ENCODE measurements at regions not wholly inside any gene's neighbourhood (a gene's known extent, or its start where the extent isn't known, plus 50 kb on each side); places are given as distances from the start of the nearest gene placed in this dataset.
A peak's percentile ranks its signal among the peaks of the same experiment; 100 is the strongest.

- no peak for DNase-seq (ENCODE audit: low spot score)
These were observed 105.6 kb downstream of the SEC61B start for GRCh38 chr9:99327667-99328066.

DNA sequence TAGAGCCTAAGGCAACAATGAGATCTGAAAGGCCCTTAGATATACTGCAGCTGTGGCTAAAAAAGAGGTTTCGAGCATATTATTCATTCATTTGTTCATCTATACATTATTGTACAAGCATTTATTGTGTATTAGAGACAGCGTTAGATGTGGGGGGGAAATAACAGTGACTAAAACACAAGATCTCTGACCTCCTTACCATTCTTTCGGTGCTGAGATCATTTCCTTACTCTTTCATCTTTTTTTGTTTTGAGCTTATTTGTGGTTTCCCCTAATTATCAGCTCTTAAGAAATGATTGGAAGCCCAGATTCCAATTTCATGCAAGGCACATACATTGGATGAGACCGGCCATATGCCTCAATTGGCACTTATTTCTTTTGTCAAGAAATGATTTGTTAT lies 113.2 kb downstream of the SEC61B start:
- DNase-seq (ENCODE audit: low spot score), result no peak

- DNase-seq (ENCODE audit: low spot score), result no peak
These were observed 113.9 kb downstream of the SEC61B start for GRCh38 chr9:99336005-99336404.

DNA sequence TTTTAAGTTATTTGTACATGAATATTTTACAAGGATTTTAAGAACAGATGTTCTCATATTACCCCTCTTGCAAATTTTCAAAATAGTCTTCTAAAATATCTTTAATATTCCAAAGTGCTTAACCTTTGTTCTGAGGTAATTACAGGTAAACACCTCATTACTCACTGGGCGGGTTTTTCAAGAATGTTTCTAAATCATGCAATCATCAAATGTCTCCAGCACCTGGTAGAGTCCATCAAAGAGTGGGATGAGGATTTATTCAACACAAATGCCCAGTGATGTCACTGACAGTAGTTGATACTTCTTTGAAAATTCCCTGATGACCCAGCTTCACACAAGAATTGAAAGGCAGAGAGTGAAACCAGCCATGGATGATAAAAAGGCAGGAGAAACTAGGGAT lies 114.4 kb downstream of the SEC61B start:
- DNase-seq (ENCODE audit: low spot score), result no peak

DNA sequence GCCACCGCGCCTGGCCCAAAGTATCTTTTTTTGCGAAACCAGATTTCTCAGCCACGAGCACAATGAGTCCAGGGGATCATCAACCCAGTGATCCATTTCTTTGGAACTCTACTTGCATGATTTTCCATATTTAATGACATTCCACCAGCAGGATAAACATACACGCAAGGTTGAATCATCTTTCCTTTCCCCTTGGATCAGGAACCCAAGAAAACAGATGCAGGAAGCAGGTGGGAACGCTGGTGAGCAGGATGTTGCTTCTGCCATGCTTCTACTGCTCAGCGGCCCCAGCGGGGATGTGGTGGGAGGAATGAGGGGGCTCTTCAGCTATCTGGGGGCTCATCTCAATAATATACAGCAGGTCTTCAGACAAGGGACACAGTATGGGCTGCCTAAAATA lies 118.2 kb downstream of the SEC61B start:
- DNase-seq (ENCODE audit: low spot score), result no peak

GRCh38 chr9:99341686-99342085 lies 119.6 kb downstream of the SEC61B start:
- DNase-seq (ENCODE audit: low spot score), result no peak

DNA sequence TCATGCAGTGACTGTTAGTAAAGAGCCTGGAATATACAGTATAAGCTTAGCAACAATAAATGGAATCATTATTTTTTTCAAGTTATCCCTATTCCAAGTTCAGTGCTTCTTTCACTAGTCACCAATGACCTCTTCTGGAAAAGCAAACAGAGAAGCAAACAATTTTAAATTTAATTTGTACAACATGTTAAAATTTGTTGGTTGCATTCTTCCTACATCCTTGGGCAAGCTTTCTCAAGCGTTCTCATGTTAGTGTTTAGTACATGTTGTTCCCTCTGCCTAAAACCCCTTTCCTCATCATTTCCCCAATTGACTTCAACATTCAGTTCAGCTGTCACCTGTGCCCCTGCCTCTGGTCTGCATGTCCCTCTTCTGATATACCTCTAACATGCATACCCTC lies 123.4 kb downstream of the SEC61B start:
- DNase-seq (ENCODE audit: low spot score), result no peak

DNA sequence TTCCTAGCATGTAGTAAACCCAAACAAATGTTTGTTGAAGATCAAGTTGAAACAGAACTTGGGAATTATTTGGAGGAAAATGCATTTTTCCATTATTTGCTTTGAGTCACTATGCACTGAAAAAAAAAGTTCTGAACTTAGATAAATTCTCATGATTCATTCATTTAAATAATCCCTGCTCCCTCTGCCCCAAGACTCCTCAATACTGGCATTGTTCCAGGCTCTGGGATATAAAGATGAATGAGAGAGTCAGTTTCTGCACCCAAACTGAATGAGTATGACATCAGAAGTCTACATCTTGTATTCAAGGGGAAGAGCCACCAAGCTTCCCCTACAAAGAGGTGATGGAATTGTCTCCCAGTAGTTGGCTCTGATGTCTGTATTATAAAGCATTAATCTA lies 123.9 kb downstream of the SEC61B start:
- no peak for DNase-seq (ENCODE audit: low spot score)

DNA sequence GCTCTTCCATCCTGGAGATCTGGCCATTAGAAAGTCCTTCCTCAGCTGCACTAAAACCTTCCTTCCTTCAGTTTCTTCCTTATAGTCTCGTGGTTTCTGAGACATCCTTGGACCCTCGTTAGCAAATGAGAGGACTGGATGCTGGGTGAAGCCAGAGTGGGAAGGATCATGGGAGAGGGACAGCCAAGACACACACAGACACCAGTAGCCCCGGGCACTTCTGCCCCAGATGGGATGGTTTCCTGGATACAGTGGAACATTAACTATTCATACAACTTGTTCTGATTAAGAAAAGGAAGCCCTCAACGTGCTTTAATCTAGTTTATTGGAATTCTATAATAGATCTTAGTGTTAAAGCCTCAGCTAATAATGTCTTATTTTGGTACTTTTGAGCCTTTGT lies 125.5 kb downstream of the SEC61B start:
- DNase-seq (ENCODE audit: low spot score), result no peak

GRCh38 chr9:99348289-99348688 lies 126.2 kb downstream of the SEC61B start:
- DNase-seq (ENCODE audit: low spot score), result no peak

DNA sequence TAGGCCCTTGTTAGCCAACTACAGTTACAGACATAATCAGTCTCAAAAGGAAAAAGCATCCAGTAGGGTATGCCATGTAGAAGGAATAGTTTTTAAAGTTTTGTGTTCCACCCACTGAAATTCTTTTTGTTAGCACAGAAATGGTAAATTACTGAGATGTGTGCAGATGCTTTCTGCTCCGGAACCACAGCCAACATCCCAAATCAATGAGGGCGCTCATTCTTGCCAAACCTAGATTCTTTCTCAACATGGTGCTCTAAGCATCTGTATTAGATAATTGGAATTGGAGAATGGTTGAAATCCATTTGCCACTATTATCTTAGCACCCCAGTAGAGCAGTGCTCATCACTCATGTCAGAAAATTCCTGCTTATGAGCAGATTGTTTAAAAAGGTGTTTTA lies 127.8 kb downstream of the SEC61B start:
- no peak for DNase-seq (ENCODE audit: low spot score)

GRCh38 chr9:99350461-99350860 lies 128.4 kb downstream of the SEC61B start:
- DNase-seq (ENCODE audit: low spot score), result no peak

GRCh38 chr9:99351647-99352046 lies 129.6 kb downstream of the SEC61B start:
- DNase-seq (ENCODE audit: low spot score), result no peak

GRCh38 chr9:99352826-99353225 lies 130.7 kb downstream of the SEC61B start:
- DNase-seq (ENCODE audit: low spot score), result no peak

GRCh38 chr9:99353408-99353807 lies 131.3 kb downstream of the SEC61B start:
- no peak for DNase-seq (ENCODE audit: low spot score)

- DNase-seq (ENCODE audit: low spot score), result no peak
These were observed 132.0 kb downstream of the SEC61B start for GRCh38 chr9:99354104-99354503.

DNA sequence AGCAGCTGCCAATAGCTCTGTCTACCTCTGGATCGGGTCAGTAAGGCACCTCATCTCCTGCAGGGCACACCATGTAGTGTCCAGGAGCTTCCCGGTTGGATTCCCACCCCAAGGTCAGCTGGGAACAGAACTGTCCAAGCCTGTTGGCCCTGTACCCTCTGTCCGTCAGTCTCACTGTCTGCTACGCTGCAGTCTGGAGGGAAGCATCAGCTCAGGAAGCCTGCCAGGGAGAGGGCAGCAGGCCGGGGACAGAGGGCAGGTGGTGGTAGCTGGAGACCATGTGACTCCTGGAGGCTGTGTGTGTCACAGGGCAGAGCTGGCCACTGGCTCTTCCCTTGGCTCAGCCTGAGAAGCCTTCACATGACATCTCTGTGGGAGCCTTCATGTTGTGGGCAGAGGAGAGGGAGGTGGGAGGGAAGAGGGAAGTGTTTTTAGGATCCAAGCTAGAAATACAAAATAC lies 134.5 kb downstream of the SEC61B start:
- DNase-seq (ENCODE audit: low spot score), result peak; percentile 51

DNA sequence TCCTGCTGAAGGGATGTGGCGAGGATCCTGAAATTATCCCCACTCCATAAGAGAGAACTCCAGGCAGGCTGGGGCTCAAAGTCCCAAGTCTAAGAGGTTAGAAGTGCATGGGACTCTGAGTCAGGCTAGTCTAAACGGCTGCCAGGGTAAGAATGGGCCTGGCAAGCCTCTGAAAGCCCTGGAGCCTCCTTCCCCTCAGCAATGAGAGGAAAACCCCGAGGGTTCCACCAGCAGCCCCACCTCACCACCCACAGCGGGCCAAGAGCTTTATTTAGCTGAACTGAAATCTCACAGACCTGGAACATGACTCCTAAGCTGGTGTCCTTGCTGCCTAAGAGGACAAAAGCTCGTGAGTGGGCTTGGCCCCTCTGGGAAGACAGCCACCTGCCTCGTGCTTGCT lies 135.5 kb downstream of the SEC61B start:
- DNase-seq (ENCODE audit: low spot score), result no peak

DNA sequence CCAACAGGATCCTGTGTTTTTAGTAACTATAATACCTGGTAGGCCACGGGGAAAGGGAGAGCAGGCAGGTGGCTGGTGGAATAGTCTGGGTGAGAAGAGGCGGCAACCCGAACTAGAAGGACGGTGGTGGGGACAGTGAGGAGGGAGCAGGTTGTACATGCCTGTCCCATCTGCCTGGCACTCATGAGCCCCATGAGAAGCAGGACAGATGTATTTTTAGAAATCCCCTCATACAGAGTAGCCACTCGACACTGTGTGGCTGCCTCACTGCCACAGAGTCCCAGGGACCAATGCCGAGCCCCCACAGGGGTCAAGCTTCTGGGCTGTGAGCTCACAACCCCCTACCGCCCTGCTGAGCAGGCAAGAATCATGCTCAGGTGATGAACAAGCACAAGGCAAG lies 136.6 kb downstream of the SEC61B start:
- no peak for DNase-seq (ENCODE audit: low spot score)

DNA sequence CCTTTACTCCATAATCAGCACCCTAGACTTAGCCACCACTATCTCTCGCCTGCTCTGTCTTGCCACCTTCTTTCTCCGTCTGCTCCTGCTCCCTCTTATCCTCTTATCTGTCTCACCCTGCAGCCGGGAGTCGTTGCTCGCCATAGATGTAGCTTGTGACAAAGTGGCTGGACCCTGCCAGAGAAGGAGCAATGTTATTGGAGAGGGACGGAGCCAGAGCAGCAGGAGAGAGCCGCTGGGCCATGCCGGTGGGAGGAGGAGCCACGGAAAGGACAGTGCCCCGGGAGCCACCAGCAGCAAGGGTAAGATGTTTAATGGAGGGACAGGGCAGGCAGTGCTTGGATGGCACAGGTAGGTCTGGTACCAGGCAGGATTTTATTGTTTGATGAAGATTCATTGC lies 137.3 kb downstream of the SEC61B start:
- no peak for DNase-seq (ENCODE audit: low spot score)

DNA sequence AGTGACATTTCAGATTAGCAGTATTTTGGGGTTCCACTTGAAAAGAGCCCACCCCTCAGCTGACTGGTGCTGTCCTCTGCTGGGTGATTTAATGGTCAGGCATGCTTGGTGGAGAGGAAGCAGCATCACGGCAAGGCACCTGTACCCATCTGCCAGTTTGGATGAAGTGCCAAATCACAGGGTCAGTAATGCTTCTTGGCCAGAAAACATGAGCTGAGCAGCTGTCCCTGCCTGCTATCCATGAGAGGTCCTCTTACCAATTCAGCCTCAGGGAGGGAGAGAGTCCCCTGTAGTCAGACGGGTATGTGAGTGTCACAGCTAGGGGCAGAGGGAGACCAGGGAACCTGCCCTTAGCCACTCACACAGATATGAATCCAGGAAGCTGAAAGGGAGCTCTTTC lies 137.9 kb downstream of the SEC61B start:
- no peak for DNase-seq (ENCODE audit: low spot score)

DNA sequence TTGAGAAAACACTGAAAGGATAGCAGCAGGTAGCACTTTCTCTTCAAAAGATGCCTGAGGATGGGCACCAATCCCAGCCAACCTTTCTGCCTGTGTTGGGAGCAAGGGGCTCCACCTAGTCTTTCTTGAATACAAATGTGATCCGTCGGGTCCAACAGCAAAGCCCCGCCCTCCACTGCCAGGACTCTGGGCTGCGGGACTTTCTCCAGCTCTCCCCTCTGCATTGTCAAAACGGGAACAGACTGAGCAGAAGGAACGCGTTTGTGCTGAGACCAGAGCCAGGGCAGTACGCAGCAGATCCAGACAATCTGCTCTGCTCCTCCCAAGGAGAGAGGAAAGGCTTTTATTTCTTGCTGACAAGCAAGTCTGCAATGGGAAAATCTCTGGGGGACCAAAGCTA lies 139.7 kb downstream of the SEC61B start:
- peak; percentile 35 for DNase-seq (ENCODE audit: low spot score)

- no peak for DNase-seq (ENCODE audit: low spot score)
These were observed 140.2 kb downstream of the SEC61B start for GRCh38 chr9:99362321-99362720.

DNA sequence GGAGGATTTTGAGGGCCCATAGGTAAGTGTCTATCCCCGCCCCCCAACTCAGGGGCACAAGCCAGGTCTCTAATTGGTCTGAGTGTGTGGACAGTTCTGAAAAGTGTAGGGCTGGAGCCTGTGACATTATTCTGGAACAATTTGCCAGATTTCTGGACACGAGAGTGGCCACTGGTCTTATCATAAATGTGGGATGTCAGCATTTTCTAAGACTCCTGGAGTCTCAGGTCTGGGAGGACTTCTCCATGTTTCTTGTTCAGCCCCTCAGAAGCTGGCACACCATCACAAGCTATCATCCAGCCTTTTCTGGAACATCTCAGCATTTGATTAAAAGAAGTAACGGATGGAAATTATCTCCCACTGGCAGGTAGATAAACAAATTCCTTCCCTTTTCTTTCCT lies 141.4 kb downstream of the SEC61B start:
- no peak for DNase-seq (ENCODE audit: low spot score)

Measured in Ammon's horn (tissue), 1 donor.